T-helper 2 cell treated with Interferon-gamma antibody and Interleukin-4, amounts not matched to agents 5 μg/mL and 100 μg/mL, for 36 hours (primary cell): ENCODE measurements at regions not wholly inside any gene's neighbourhood (a gene's known extent, or its start where the extent isn't known, plus 50 kb on each side); places are given as distances from the start of the nearest gene placed in this dataset.

Experiments used
- DNase-seq: peaks from one replicate; pipeline ENCODE4 v3.0.0; 2021; ENCODE audit warnings: low spot score
- H3K27ac Mint-ChIP-seq: one replicate; pipeline ENCODE4 v1.8.0; 2021; ENCODE audit warnings: mild to moderate bottlenecking, mixed read lengths
- H3K27me3 Mint-ChIP-seq: one replicate; pipeline ENCODE4 v1.8.0; 2021; ENCODE audit warnings: low read depth, mixed read lengths
- H3K36me3 Mint-ChIP-seq: one replicate; pipeline ENCODE4 v1.8.0; 2021; ENCODE audit warnings: low read depth, mixed read lengths
- H3K4me1 Mint-ChIP-seq: one replicate; pipeline ENCODE4 v1.8.0; 2021; ENCODE audit warnings: low read depth, mixed read lengths
- H3K4me3 Mint-ChIP-seq: one replicate; pipeline ENCODE4 v1.8.0; 2022; ENCODE audit warnings: mild to moderate bottlenecking, moderate library complexity, mixed read lengths
- H3K9me3 Mint-ChIP-seq: one replicate; pipeline ENCODE4 v1.8.0; 2021; ENCODE audit warnings: mixed read lengths

DNA sequence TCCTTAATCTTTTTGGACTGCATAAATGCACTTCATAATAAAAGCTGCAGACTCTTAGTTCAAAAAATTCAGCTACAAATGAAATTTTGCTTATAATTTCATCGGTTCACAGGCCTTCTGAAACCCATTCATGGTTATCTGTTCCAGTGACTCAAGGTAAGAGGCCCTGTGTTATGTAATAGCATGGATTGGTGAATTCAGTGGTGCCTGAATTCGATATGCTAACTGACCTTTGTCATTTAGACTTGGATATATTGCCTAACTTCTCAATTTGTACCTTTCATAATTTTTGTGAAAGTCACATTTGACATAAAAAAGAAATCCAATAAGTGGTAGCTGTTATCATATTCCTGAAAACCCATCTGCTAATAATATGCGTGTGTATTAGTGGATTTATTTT lies 349.9 kb upstream of the KIRREL3 start:
- no peaks in the 10 kb centered on the region for H3K4me1 Mint-ChIP-seq
- no peaks in the 10 kb centered on the region for H3K36me3 Mint-ChIP-seq
- no peaks in the 10 kb centered on the region for H3K9me3 Mint-ChIP-seq
- no peak overlapping the region for H3K27ac Mint-ChIP-seq
- H3K4me3 Mint-ChIP-seq = no peak overlapping the region
- no peak for DNase-seq
- no peaks in the 10 kb centered on the region for H3K27me3 Mint-ChIP-seq

DNA sequence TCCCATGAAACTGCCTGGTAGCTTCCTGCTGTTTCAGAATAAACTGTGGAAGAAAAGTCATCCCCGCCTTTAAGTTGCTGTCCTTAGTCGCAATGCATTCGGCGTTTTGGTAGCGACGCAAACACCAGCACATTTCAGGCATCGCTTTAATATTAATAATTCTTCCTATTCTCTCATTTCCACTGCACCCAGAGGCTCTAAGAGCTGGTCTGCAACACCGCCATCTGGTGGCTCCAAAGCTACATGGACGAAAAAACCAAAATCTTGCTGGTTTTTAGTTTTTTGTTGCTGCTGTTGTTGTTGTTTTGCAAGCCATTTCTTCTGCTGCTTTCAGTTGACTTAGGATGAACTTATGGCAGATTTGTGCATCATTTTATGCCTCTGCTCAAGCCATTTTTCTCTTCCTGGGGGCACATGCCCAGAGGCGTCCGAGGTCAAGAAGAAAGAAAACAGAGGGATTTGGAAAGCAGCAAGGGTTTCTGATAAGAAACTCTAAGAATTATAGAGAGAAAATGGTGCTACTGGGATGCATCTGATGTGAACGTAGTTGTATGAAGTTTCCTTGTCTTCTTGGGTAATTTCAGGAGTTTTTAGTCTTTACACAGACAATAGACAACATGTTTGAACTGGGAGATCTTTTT lies 345.4 kb upstream of the KIRREL3 start:
- Mint-ChIP-seq H3K4me1 (no peaks in the 10 kb centered on the region), H3K4me3 (no peak overlapping the region)
- DNase-seq = no peak

DNA sequence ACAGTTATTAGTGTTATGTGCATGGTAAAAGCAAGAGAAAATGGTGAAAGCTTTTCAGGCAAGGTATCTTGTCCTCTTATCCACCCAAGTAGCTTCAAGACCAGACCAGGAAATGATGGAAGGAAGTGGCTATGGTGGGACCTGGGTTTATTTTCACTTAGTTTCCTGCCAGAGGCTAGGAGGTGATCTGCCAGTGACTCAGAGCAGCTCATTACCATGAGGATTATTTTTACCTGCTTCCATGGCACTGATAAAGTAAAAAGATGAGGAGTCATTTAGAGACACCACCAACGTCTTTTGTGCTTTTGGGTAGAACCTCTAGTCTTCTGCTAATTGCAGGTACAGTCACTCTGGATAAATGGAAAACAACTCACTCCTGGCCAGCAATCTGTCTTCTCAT lies 339.9 kb upstream of the KIRREL3 start:
- no peak overlapping the region for H3K27ac Mint-ChIP-seq
- no peaks in the 10 kb centered on the region for H3K36me3 Mint-ChIP-seq
- no peaks in the 10 kb centered on the region for H3K4me1 Mint-ChIP-seq
- no peak overlapping the region for H3K4me3 Mint-ChIP-seq
- no peak for DNase-seq
- no peaks in the 10 kb centered on the region for H3K27me3 Mint-ChIP-seq
- no peaks in the 10 kb centered on the region for H3K9me3 Mint-ChIP-seq

More for the DNA sequence above, 345.4 kb upstream of the KIRREL3 start:
- Mint-ChIP-seq H3K9me3 (no peaks in the 10 kb centered on the region), H3K27ac (no peak overlapping the region), H3K27me3 (no peaks in the 10 kb centered on the region), H3K36me3 (no peaks in the 10 kb centered on the region)

DNA sequence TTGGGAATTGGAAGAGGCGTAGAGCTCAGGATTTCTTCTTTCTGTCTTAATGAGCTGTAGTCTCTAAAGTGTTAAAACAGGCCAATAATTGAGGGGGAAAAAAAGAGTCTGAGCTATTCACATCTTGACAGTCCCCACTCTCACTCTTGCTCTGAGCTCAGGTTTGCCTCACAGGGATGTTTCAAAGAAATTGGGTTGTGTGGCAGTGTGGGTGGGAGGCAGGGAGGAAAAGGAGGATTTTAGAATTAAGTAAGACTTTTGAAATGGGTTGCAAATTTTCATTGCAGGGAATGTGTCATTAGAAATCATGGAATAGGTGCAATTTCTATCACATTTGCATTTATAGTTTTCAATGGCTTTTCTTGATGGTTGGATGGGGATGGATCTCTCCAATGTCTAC lies 338.8 kb upstream of the KIRREL3 start:
- Mint-ChIP-seq H3K4me3 (no peak overlapping the region), H3K9me3 (no peaks in the 10 kb centered on the region), H3K27ac (no peak overlapping the region), H3K36me3 (no peaks in the 10 kb centered on the region), H3K27me3 (no peaks in the 10 kb centered on the region), H3K4me1 (no peaks in the 10 kb centered on the region)
- DNase-seq = no peak

DNA sequence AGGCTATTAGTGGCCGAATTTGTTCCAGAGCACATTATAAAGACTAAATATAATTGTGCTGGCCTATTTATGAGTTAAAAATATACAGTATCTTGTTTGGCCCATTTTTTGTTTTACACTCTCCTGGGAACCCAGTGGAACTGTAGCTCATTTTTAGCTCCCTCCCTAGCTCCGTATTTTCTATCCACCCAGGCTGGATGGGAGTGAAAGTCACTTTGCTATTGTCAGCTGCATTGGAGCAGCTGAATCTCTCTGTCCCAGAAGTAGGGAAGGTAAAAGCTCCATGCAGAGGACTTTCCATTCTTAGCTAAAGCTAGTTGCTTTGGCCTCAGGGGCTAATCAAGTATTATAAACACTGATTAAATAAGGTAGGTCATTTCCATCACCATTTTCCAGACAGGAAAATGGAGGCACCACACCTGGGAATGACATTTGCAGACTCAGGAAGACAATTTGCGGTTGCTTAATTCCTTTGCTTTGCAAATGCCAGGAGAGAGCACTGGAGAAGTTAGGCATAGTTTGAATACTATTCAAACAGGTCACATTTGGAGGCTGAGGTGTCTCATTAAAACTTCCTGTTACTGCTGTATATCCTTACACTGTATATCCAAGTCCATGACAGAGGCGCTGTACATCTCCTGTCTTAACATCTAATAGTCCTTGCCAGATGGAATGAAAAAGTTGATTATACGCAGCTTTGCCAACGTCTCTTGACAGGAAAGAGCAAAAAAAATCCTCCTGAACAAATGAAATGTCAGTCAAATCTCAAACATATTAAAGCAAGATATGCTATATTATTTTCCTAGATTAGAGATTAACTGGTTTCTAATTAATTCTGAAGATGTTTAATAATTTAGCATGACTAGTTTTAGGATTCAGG lies 338.1 kb upstream of the KIRREL3 start:
- no peak for DNase-seq
- Mint-ChIP-seq H3K4me3 (no peak overlapping the region), H3K27ac (no peak overlapping the region), H3K27me3 (no peaks in the 10 kb centered on the region), H3K36me3 (no peaks in the 10 kb centered on the region), H3K9me3 (no peaks in the 10 kb centered on the region), H3K4me1 (no peaks in the 10 kb centered on the region)

DNA sequence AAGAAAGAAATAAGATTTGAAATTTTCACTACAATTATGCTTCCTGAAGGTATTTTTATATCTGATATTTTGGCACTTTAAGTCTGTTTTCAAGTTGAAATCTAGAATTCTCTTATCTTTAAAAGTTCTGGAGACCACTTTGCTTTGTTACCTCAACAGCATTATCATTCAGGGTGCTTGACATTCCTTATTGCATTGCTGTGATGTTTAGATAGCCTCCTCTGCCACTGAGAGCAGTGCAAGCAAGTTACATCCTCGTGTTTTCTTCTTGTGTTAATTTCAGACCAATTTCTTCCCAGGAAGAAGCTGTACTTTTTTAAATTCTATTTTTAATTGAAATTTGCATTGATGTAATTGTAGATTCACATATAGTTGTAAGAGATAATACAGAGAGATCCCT lies 333.9 kb upstream of the KIRREL3 start:
- Mint-ChIP-seq H3K27ac (no peak overlapping the region), H3K27me3 (no peaks in the 10 kb centered on the region), H3K9me3 (peaks cover 8% of the 10 kb centered on the region), H3K36me3 (no peaks in the 10 kb centered on the region), H3K4me1 (no peaks in the 10 kb centered on the region), H3K4me3 (no peak overlapping the region)
- no peak for DNase-seq

DNA sequence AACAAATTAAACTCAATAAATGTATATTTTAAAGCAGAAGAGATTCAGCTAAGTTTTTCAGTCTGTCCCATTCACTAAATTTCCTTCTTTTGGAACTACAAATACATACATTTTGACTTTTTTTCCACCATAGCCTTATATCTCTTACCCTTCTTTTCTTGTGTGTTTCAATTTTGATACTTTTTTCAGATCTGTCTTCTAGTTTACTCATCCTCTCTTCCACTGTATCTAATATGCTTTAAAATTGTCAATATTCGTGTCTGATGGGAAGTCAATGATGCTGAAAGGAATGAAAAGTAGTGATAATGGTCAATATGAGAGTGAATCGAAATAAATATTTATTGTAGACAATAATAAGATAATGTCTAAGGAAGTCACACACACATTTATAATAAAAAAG lies 332.3 kb upstream of the KIRREL3 start:
- no peak for DNase-seq
- Mint-ChIP-seq H3K27ac (no peak overlapping the region), H3K4me1 (no peaks in the 10 kb centered on the region), H3K27me3 (no peaks in the 10 kb centered on the region), H3K9me3 (peaks cover 8% of the 10 kb centered on the region), H3K4me3 (no peak overlapping the region), H3K36me3 (no peaks in the 10 kb centered on the region)

DNA sequence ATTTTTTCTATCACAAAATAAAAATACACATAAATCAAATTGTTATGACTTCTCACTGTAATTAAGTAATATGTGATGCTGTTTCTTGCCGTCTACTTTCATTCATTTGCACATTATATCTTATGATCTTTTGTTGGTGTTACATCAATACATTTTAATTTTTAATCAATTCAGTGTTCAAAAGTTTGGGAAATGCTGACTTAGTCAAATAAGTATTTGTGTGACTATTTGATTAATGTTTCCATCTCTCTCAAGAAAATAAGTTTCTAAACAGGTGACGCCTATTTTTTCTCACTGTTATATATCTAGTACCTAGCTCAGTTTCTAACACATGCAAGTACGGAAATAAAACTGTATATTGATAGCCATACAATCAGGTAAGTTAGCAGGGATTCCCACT lies 329.5 kb upstream of the KIRREL3 start:
- H3K9me3 Mint-ChIP-seq = peaks cover 8% of the 10 kb centered on the region
- H3K36me3 Mint-ChIP-seq = no peaks in the 10 kb centered on the region
- DNase-seq = no peak
- no peaks in the 10 kb centered on the region for H3K27me3 Mint-ChIP-seq
- H3K4me3 Mint-ChIP-seq = no peak overlapping the region
- H3K27ac Mint-ChIP-seq = no peak overlapping the region
- no peaks in the 10 kb centered on the region for H3K4me1 Mint-ChIP-seq

DNA sequence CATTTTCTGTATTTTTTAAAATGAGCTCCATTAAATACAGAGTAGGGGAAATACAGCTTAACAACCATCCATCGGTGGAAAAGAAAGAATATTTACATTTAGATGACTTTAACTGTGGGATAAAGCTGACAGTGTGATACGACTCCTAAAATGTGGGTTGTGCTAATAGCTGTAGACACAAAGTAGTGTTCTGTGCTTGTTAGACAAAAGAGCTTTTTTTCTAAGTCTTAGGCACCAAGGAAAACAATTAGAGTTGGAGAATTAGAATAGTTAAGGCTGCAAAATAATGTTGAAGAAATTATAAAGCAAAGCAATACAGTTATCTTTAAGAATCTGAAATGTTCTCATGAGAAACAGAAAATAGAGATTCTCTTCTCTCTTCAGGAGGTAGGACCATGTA lies 307.7 kb upstream of the KIRREL3 start:
- Mint-ChIP-seq H3K27ac (no peak overlapping the region), H3K4me1 (no peaks in the 10 kb centered on the region), H3K36me3 (no peaks in the 10 kb centered on the region), H3K9me3 (no peaks in the 10 kb centered on the region), H3K27me3 (no peaks in the 10 kb centered on the region), H3K4me3 (no peak overlapping the region)
- no peak for DNase-seq

DNA sequence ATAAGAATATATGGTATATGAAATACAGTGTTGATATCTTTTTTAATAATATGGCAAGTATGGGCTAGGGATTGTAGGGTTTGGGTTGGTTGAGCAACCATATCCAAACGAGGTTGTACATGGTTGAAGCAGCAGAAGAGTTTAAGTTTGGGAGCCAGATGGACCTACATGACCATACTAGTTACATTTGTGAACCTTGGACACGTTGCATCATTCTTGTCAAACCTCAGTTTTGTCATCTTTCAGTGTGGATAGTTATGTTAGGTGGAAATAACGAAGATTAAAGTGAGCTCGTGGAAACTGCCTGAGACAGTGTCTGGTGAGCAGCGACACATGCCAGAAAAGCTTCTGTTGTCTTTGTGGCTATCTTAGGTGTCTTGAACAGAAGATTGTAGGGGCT lies 307.1 kb upstream of the KIRREL3 start:
- H3K36me3 Mint-ChIP-seq = no peaks in the 10 kb centered on the region

DNA sequence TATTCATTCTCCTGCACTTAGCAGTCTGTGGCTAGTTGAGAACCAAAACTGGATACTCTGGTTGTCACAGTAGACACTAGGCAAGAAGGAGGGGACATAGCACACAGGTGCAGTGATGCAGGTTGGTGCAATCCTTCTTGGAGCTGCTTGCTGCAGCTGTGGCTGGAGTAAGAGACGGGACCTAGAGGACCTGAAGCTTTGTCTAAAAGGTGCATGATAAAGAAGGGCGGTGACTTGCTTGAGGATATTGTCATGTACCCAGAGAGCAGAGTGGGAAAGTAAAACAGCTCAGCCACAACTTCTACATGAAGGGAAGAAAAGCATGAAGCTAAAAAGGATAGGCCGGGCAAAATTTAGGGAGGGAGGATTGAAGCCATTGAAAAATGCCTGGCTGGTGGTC lies 304.1 kb upstream of the KIRREL3 start:
- H3K27me3 Mint-ChIP-seq = no peaks in the 10 kb centered on the region

More for the DNA sequence above, 307.1 kb upstream of the KIRREL3 start:
- no peak for DNase-seq
- Mint-ChIP-seq H3K9me3 (no peaks in the 10 kb centered on the region), H3K27ac (no peak overlapping the region), H3K4me3 (no peak overlapping the region), H3K27me3 (no peaks in the 10 kb centered on the region), H3K4me1 (no peaks in the 10 kb centered on the region)

DNA sequence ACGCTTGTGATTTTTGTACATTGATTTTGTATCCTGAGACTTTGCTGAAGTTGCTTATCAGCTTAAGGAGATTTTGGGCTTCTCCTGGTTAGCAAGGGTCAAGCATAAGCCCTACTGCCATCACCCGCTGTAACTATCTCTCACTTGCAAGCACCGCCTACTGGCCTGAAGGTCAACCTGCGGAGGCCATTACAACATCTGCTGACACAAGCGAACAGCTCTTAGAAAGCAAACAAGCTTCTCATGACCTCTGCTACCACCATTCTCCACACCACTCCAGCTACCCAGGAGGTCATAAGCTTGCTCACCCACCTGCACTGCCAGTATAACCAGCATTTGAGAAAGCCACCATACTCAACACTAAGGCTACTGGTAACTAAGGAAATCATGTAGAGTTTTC lies 288.4 kb upstream of the KIRREL3 start:
- H3K27me3 Mint-ChIP-seq = no peaks in the 10 kb centered on the region
- DNase-seq = no peak
- no peak overlapping the region for H3K4me3 Mint-ChIP-seq
- H3K9me3 Mint-ChIP-seq = peaks cover 5% of the 10 kb centered on the region
- H3K36me3 Mint-ChIP-seq = no peaks in the 10 kb centered on the region
- no peaks in the 10 kb centered on the region for H3K4me1 Mint-ChIP-seq
- H3K27ac Mint-ChIP-seq = no peak overlapping the region

More for the DNA sequence above, 304.1 kb upstream of the KIRREL3 start:
- Mint-ChIP-seq H3K4me1 (no peaks in the 10 kb centered on the region), H3K36me3 (no peaks in the 10 kb centered on the region), H3K4me3 (no peak overlapping the region), H3K9me3 (no peaks in the 10 kb centered on the region), H3K27ac (no peak overlapping the region)
- no peak for DNase-seq

DNA sequence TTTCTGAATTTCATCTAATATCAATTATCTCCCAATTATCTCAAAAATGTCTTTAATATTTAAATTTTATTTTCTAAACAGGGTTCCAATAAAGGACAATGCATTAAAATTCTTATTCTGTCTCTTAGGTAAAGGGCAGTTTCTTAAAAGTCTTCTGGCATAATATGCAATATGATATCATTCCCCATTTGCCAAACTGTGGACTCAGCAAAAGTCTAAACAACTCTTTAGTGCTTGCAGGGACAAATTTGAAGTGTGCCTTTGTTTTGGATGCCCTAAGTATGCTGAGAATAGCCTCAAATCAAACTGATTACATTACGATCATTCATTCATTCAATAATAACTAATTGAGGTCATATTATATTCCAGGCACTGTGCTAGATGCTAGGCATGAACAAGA lies 281.0 kb upstream of the KIRREL3 start:
- Mint-ChIP-seq H3K9me3 (no peaks in the 10 kb centered on the region), H3K27me3 (no peaks in the 10 kb centered on the region), H3K4me3 (no peak overlapping the region), H3K36me3 (no peaks in the 10 kb centered on the region), H3K27ac (no peak overlapping the region), H3K4me1 (no peaks in the 10 kb centered on the region)
- DNase-seq = no peak

DNA sequence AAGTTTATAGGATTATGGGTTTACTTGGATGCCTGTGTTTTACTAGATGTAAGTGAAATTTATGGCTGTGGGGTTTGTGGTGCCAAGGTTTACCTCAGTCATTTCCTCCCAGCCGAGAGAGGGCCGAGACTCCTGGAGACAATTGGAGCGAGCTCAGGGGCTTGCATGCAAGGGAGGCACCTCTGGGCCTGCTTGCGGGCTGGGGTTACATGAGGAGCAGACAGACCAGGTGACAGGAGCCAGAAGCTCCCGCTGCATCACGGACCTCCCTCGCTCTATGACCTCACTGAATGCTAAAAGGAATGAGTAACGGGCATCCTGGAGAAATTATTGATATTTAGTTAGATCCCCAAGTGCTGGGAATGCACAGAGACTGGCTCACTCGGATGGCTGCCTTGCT lies 275.2 kb upstream of the KIRREL3 start:
- Mint-ChIP-seq H3K36me3 (no peaks in the 10 kb centered on the region), H3K4me3 (no peak overlapping the region), H3K27me3 (no peaks in the 10 kb centered on the region), H3K9me3 (no peaks in the 10 kb centered on the region), H3K4me1 (no peaks in the 10 kb centered on the region), H3K27ac (no peak overlapping the region)
- no peak for DNase-seq

DNA sequence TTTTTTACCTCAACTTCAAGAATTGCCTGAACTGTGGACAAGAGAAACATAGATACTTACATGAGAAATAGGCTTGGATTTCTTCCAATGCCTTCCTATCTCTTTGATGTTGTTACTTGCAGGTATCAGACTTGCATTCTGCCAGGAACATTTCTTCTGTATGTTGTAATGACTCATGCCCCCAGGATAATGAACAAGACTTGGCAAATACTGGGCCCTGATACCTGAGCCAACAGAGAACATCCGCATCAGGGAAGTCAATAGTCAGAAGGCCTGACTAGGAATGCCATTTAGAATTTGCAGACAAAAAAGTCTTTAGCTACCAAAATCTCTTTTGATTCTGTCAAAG lies 273.7 kb upstream of the KIRREL3 start:
- no peaks in the 10 kb centered on the region for H3K27me3 Mint-ChIP-seq
- no peak overlapping the region for H3K4me3 Mint-ChIP-seq
- DNase-seq = no peak
- no peak overlapping the region for H3K27ac Mint-ChIP-seq
- no peaks in the 10 kb centered on the region for H3K36me3 Mint-ChIP-seq
- H3K9me3 Mint-ChIP-seq = no peaks in the 10 kb centered on the region
- H3K4me1 Mint-ChIP-seq = no peaks in the 10 kb centered on the region
